ENCODE measurements at regions not wholly inside any gene's neighbourhood (a gene's known extent, or its start where the extent isn't known, plus 50 kb on each side); places are given as distances from the start of the nearest gene placed in this dataset.

DNA sequence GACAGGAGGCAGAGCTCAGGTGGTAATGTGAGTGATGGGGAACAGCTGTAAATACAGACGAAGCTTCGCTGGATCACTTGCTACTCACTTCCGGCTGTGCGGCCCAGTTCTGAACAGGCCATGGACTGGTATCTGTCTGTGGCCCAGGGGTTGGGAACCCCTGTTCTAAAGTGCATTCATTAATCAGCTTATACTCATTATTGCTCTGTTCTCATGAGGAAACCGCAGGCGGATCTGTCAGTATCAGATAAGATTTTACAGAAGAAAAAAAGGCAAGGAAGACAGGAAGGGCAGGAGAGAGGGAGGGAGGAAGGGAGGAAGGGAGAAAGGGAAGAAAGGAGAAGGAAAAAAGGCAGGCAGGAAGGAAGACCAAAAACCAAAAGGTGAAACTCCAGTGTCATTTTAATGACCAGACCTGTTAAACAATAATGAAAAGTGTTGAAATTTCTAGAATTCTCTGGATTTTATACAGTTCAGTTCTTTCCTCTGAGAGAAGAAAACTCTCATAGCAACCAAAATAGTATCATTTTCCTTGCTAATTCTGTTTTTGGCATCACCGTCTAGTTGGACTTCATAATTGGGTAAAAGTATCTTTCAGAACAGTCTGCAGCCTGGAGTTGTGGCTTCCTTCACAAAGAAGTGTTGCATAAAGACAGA is 128.0 kb upstream of the PROK2 start:
- Histone ChIP-seq H3K9ac (ENCODE audit: extremely low read depth, insufficient read length, low read length) (no peak overlapping the region), H3K4ac (ENCODE audit: low read depth, low read length) (no peak overlapping the region), H3K79me1 (ENCODE audit: insufficient read depth, low read depth, low read length, poor library complexity, severe bottlenecking) (no peaks in the 10 kb centered on the region), H4K20me1 (ENCODE audit: control insufficient read depth, insufficient read depth, insufficient read length) (no peaks in the 10 kb centered on the region), H3K56ac (ENCODE audit: insufficient read length, low read depth, low read length) (no peak overlapping the region), H2BK20ac (ENCODE audit: low read depth, low read length, poor library complexity, severe bottlenecking) (no peak overlapping the region), H4K5ac (ENCODE audit: insufficient read length, low read depth, low read length) (no peak overlapping the region), H3K27ac (ENCODE audit: insufficient read length, low read depth, low read length) (no peak overlapping the region), H2AK5ac (ENCODE audit: insufficient read length, low read length) (no peak overlapping the region), H3K4me2 (ENCODE audit: insufficient read depth, insufficient read length, low read length) (no peak overlapping the region), H2AFZ (ENCODE audit: low read length) (no peak overlapping the region), H3K9me3 (ENCODE audit: control insufficient read depth, low read depth, low read length) (no peaks in the 10 kb centered on the region), H2BK5ac (ENCODE audit: insufficient read length, low read length) (no peak overlapping the region), H2BK120ac (ENCODE audit: low read depth, low read length, poor library complexity, severe bottlenecking) (no peak overlapping the region), H4K8ac (replicated peaks; ENCODE audit: insufficient read length, low read depth, low read length) (no peak overlapping the region), H4K91ac (ENCODE audit: insufficient read length, low read depth, low read length) (no peak overlapping the region), H3K27me3 (ENCODE audit: insufficient read depth, low read length) (no peaks in the 10 kb centered on the region), H2BK15ac (ENCODE audit: low read depth, low read length) (no peak overlapping the region), H3K18ac (ENCODE audit: insufficient read length, low read depth, low read length) (no peak overlapping the region), H3K4me1 (ENCODE audit: insufficient read depth, low read length) (peaks cover 2% of the 10 kb centered on the region; the same call in 1 of the 2 replicates), H3T11ph (ENCODE audit: low read length) (no peak overlapping the region), H3K23ac (ENCODE audit: insufficient read length, low read depth, low read length) (no peak overlapping the region), H3K79me2 (ENCODE audit: insufficient read depth, low read length) (no peaks in the 10 kb centered on the region), H3K14ac (ENCODE audit: insufficient read depth, low read length) (no peak overlapping the region), H2BK12ac (ENCODE audit: insufficient read length, low read depth, low read length) (no peak overlapping the region), H3K23me2 (ENCODE audit: insufficient read length, low read depth, low read length, poor library complexity, severe bottlenecking) (no peaks in the 10 kb centered on the region)
- peaks cover 2% of the 10 kb centered on the region for H3K27me3 Mint-ChIP-seq (ENCODE audit: low read depth)
- H3K27ac Mint-ChIP-seq: no peak overlapping the region; a peak in 1 of 7 replicates
- TF ChIP-seq, protein P1, sequence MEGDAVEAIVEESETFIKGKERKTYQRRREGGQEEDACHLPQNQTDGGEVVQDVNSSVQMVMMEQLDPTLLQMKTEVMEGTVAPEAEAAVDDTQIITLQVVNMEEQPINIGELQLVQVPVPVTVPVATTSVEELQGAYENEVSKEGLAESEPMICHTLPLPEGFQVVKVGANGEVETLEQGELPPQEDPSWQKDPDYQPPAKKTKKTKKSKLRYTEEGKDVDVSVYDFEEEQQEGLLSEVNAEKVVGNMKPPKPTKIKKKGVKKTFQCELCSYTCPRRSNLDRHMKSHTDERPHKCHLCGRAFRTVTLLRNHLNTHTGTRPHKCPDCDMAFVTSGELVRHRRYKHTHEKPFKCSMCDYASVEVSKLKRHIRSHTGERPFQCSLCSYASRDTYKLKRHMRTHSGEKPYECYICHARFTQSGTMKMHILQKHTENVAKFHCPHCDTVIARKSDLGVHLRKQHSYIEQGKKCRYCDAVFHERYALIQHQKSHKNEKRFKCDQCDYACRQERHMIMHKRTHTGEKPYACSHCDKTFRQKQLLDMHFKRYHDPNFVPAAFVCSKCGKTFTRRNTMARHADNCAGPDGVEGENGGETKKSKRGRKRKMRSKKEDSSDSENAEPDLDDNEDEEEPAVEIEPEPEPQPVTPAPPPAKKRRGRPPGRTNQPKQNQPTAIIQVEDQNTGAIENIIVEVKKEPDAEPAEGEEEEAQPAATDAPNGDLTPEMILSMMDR (conservative IDR thresholded peaks at IDR 0.05): no peak
- WGBS (ENCODE audit: extremely low coverage, insufficient read length, low lambda C conversion rate): no CpG with 5 or more reads among the region's 7 CpGs
- peaks cover 5 to 6% of the 10 kb centered on the region in 2 experiments for H3K9me3 Mint-ChIP-seq
- no peak overlapping the region for H3K4me3 Mint-ChIP-seq
- H3K36me3 Mint-ChIP-seq (ENCODE audit: insufficient read depth in 1 of 3, low read depth in 3 of 3): peaks cover 2 to 7% (median 6%) of the 10 kb centered on the region in 3 experiments; a peak in 5 of 7 replicates
- DNase-seq: no peak
- peaks cover 11 to 16% of the 10 kb centered on the region in 2 experiments for H3K4me1 Mint-ChIP-seq

Data from H9 (cell line).